Fibroblast of skin of right biceps (primary cell): ENCODE measurements at regions not wholly inside any gene's neighbourhood (a gene's known extent, or its start where the extent isn't known, plus 50 kb on each side); places are given as distances from the start of the nearest gene placed in this dataset.
"Not testable (repeated sequence)": the region's sequence is repeated elsewhere in the genome, so short reads cannot be mapped to it uniquely, and the experiment has no call there.

Source experiments
- DNase-seq: peaks from one replicate; pipeline ENCODE4 v3.0.0-alpha.2; 2013

GRCh38 chr5:63894690-63895089 lies 67.6 kb downstream of the HTR1A start:
- DNase-seq: no peak

DNA sequence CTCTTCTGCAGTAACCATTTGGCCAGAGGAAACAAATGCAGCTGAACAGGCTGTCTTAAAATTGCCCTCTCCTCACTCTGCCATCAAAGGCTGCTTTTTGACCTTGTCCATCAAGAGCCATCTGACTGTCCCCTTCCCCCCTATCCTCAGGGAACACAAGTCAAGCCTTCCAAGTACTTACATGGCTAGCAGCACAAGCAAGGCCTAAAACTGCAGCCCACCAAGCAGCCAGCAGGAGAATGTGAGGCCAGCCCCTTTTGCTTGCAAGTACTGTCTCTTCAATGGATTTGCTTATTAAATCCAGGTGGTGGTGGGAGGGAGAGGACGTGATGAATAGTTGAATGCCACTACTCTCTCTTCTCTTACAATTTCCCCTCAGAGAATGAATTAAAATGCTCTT lies 83.5 kb downstream of the HTR1A start:
- no peak for DNase-seq

- no peak for DNase-seq
These were observed 84.3 kb downstream of the HTR1A start for GRCh38 chr5:63877961-63878360.

- DNase-seq: no peak
These were observed 101.9 kb downstream of the HTR1A start for GRCh38 chr5:63860379-63860778.

DNA sequence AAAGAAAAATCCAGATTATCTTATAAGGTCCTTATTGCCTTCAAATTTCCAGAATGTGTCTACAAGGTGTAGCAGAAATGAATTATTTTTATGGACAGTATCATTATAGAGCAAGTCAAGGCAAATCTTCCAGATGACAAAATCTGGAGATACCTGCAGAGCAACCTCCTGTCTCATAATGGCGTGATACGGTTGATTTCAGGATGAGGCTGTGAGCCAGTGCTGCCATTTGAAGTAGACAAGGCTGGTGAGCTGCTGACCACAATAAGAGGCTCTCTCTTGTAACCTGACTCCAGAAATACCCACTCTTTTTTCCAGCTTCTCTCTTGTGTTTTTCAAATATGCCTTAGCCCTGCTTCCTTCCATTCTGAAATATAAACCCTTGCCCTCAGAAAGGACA lies 108.2 kb downstream of the HTR1A start:
- DNase-seq: no peak

GRCh38 chr5:63843190-63843589 lies 119.1 kb downstream of the HTR1A start:
- DNase-seq: no peak

DNA sequence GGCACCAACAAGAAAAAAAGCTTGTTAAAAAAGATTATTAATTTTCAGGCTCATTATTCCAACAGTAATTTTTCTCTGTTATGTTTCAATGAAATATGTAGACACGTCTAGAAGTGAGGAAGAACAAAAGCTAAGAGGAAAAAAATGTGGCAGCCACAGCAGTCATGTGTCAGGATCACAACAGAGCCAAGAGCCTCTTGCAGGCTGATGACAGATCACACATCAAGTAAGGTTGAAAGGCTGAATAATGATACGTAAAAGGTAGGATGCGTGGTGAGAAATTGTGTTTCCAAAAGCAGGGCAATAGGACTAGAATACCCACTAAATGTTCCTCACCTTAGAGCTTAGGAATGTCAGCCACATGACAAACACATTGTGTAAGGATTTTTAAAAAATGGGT lies 124.8 kb downstream of the HTR1A start:
- no peak for DNase-seq

- DNase-seq: no peak
These were observed 130.9 kb downstream of the HTR1A start for GRCh38 chr5:63831381-63831780.

DNA sequence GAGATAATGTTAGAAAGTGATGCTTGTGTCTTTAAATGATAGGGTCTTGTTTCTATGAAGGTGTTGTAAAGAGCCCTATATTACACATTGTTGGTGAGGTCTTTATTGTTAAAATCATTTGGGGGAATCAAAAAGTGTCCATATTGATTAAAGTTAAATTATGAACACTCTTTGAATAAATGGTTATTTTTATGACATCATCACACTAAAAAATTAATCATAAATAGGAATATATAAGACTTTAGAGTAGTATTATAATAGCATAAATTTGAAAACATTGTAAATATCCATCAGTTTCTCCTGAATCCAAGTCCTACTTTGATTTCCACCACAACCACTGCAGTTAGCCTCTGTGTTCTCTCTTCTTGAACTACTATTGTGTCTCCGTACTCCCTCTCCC lies 136.3 kb downstream of the HTR1A start:
- DNase-seq: no peak

GRCh38 chr5:63823583-63823982 lies 138.7 kb downstream of the HTR1A start:
- DNase-seq: no peak

GRCh38 chr5:63822614-63823013 lies 139.6 kb downstream of the HTR1A start:
- DNase-seq: no peak

GRCh38 chr5:63820577-63820976 lies 141.7 kb downstream of the HTR1A start:
- DNase-seq: no peak

- no peak for DNase-seq
These were observed 149.6 kb downstream of the HTR1A start for GRCh38 chr5:63812693-63813092.

- DNase-seq: no peak
These were observed 150.3 kb downstream of the HTR1A start for GRCh38 chr5:63811961-63812360.

DNA sequence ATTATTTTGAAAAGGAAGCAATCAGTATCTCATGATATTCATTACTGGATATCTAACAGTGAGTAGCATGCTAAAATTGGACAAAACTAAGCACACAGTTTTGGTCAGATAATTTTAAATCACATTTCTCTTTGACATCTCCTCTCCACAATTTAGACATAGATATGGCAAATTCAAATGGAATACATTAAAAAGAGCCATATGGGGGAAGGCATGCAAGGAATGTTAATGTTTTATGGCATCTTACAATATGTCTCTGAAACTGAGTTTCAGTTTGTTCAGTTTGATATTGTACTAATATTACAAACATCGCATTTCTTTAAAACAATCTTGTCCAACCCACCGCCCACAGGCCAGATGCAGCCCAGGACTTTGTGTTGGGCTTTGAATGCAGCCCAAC lies 151.0 kb downstream of the HTR1A start:
- no peak for DNase-seq

- DNase-seq: no peak
These were observed 157.1 kb downstream of the HTR1A start for GRCh38 chr5:63805151-63805550.

GRCh38 chr5:63803165-63803564 lies 159.1 kb downstream of the HTR1A start:
- no peak for DNase-seq

GRCh38 chr5:63794979-63795378 lies 167.3 kb downstream of the HTR1A start:
- DNase-seq: no peak

DNA sequence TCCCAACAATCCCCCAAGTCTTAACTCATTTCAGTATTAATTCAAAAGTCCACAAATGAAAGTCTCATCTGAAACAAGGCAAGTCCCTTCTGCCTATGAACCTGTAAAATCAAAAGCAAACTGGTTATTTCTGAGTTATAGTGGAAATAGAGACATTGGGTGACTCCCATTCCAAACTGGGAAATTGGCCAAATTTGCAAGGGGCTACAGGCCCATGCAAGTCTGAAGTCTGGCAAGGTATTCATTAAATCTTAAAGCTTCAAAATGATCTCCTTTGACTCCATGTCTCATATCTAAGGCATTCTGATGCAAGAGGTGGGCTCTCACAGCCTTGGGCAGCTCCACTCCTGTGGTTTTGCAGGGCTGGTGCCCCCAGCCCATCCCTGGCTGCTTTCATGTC lies 167.9 kb downstream of the HTR1A start:
- no peak for DNase-seq

DNA sequence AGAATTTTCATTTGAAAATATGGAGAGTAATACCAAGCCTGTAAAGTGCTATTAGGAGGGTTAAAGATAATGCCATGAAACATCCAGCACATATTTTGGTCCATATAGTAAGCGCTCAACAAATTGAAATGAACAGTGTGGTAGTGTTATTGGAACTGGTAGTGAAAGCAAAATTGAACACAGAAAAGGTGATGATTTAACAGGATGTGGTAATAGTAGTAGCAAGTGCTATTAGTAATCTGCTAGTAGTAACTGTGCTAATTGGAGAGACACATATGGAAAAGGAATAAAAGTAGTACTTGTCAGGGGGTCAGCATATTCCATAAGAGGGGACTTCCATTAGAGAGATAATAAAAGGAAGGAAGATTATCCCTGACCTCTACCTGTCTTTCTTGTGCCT lies 187.3 kb downstream of the HTR1A start:
- no peak for DNase-seq

- DNase-seq: no peak
These were observed 194.0 kb downstream of the HTR1A start for GRCh38 chr5:63768221-63768620.

GRCh38 chr5:63760965-63761364 lies 201.3 kb downstream of the HTR1A start:
- no peak for DNase-seq

DNA sequence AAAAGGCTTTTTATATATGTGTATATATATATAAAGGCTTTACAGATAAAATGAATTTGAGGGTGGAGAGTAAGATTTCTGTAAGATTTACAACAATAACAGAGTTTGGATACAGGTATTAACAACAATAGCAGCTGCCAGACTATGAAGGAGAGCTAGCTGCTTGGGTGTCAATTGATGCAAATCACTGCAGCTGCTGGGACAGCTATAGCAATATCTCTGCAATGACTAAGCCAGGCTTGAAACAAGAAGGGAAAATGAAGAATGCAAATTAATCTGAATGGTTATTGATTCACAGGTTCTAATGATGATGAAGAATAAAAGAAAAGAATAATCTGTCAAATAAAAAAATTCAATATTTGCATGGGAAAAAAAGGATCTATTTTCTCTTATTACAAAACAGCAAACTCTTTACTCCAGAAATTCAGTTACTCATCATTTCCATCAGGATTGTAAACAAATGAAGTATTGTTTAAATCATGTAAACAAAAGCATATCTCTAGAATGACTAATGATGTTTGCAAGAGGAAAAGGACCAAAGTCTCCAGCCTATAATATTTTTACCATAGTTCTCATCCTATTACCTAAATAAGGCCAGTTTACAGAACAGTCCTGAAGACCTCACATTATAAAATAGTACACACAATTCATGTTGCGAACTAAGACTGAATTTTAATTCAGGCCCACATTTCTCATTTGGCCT lies 219.0 kb downstream of the HTR1A start:
- DNase-seq: no peak

DNA sequence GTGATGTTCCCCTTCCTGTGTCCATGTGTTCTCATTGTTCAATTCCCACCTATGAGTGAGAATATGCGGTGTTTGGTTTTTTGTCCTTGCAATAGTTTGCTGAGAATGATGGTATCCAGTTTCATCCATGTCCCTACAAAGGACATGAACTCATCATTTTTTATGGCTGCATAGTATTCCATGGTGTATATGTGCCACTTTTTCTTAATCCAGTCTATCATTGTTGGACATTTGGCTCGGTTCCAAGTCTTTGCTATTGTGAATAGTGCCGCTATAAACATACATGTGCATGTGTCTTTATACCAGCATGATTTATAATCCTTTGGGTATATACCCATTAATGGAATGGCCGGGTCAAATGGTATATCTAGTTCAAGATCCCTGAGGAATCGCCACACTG lies 229.4 kb downstream of the HTR1A start:
- DNase-seq: not testable (repeated sequence)

GRCh38 chr5:63727583-63727982 lies 234.7 kb downstream of the HTR1A start:
- DNase-seq: no peak

- DNase-seq: no peak
These were observed 235.7 kb downstream of the HTR1A start for GRCh38 chr5:63726496-63726895.
